PC-3 (cell line): ENCODE measurements at regions not wholly inside any gene's neighbourhood (a gene's known extent, or its start where the extent isn't known, plus 50 kb on each side); places are given as distances from the start of the nearest gene placed in this dataset.
"Not testable (repeated sequence)": the region's sequence is repeated elsewhere in the genome, so short reads cannot be mapped to it uniquely, and the experiment has no call there.

Source experiments
- ATAC-seq: fragments of 200-7000 bp; cut with Tn5 transposase; 2 replicates; pipeline ENCODE4 v1.9.1; 2020; ENCODE audit warnings: mild to moderate bottlenecking, moderate library complexity
- BruUV-seq: library from RNA; stranded (reverse); fragments of 400-500 nt; replicated peaks from 2 replicates; lab custom pipeline; 2021; lab: Mats Ljungman, UMichigan
- CTCF ChIA-PET: fragments of 300-600 bp; sonication (Branson Sonifier 250); formaldehyde crosslinking; loops from one replicate; lab custom pipeline; 2022; ENCODE audit warnings: antibody characterized with exemption; lab: Charles Lee
- POLR2A ChIA-PET: fragments of 300-600 bp; sonication (Branson Sonifier 250); formaldehyde crosslinking; loops from one replicate; lab custom pipeline; 2022; ENCODE audit warnings: antibody characterized with exemption; ENCODE audit not compliant: unreplicated experiment; lab: Charles Lee
- DNase-seq: peaks from one replicate; pipeline ENCODE4 v3.0.0-alpha.2; 2015
- H2AFZ ChIP-seq: fragments of 300-600 bp; sonication (generic); 2 replicates; pipeline ENCODE4 v1.6.0; 2016; ENCODE audit warnings: antibody characterized with exemption, low read length
- H3F3A ChIP-seq: fragments of 300-600 bp; sonication (generic); one replicate; pipeline ENCODE4 v1.6.0; 2017; ENCODE audit warnings: antibody characterized with exemption, low read length, control low read depth, mild to moderate bottlenecking; ENCODE audit not compliant: unreplicated experiment
- H3K27ac ChIP-seq: fragments of 300-600 bp; sonication (generic); 2 replicates; pipeline ENCODE4 v1.5.1; 2016; ENCODE audit warnings: mild to moderate bottlenecking, low read length
- H3K27me3 ChIP-seq: fragments of 300-600 bp; sonication (generic); 2 replicates; pipeline ENCODE4 v1.6.1; 2016; ENCODE audit warnings: low read length, mixed read lengths
- H3K36me3 ChIP-seq: fragments of 300-600 bp; sonication (generic); 2 replicates; pipeline ENCODE4 v1.6.1; 2016; ENCODE audit warnings: low read depth, mixed run types, low read length, mixed read lengths
- H3K4me1 ChIP-seq: fragments of 300-600 bp; sonication (generic); 2 replicates; pipeline ENCODE4 v1.5.1; 2016; ENCODE audit warnings: low read length; ENCODE audit not compliant: insufficient read depth
- H3K4me2 ChIP-seq: fragments of 300-600 bp; sonication (generic); 2 replicates; pipeline ENCODE4 v1.6.0; 2016; ENCODE audit warnings: low read length
- H3K4me3 ChIP-seq: fragments of 300-600 bp; sonication (generic); 2 replicates; pipeline ENCODE4 v1.5.1; 2016; ENCODE audit warnings: mild to moderate bottlenecking, low read length, mixed read lengths
- H3K79me2 ChIP-seq: fragments of 300-600 bp; sonication (generic); 2 replicates; pipeline ENCODE4 v1.6.1; 2017; ENCODE audit warnings: low read length, mixed read lengths
- H3K9ac ChIP-seq: fragments of 300-600 bp; sonication (generic); 2 replicates; pipeline ENCODE4 v1.6.0; 2016; ENCODE audit warnings: mild to moderate bottlenecking, low read length
- H3K9me2 ChIP-seq: fragments of 300-600 bp; sonication (generic); replicated peaks from 2 replicates; pipeline ENCODE4 v1.6.1; 2016; ENCODE audit warnings: mixed run types, low read length, mixed read lengths
- H3K9me3 ChIP-seq: fragments of 300-600 bp; sonication (generic); 2 replicates; pipeline ENCODE4 v1.6.1; 2016; ENCODE audit warnings: low read length, mixed read lengths
- H4K20me1 ChIP-seq: fragments of 300-600 bp; sonication (generic); 2 replicates; pipeline ENCODE4 v1.6.1; 2016; ENCODE audit warnings: low read length, mixed read lengths
- EZH2 ChIP-seq: fragments of 300-600 bp; sonication (generic); IDR thresholded peaks from one replicate; pipeline ENCODE4 v1.6.1; 2017; ENCODE audit warnings: antibody characterized with exemption, mild to moderate bottlenecking, low read length; ENCODE audit not compliant: unreplicated experiment
- EZH2phosphoT487 ChIP-seq: fragments of 300-600 bp; sonication (generic); IDR thresholded peaks from 2 replicates; pipeline ENCODE4 v1.6.1; 2018; ENCODE audit warnings: mild to moderate bottlenecking, antibody characterized with exemption, low read length, borderline replicate concordance
- intact Hi-C: fragments of 100-400 bp; cut with micrococcal nuclease; formaldehyde crosslinking; loops from 2 replicates; pipeline ENCODE4 v1.9.0; 2023
- TF ChIP-seq, protein P1 (sequence below): fragments of 300-600 bp; sonication (generic); conservative IDR thresholded peaks from 2 replicates; pipeline ENCODE4 v1.5.1; 2017; ENCODE audit warnings: antibody characterized with exemption, low read depth, mild to moderate bottlenecking, low read length

DNA sequence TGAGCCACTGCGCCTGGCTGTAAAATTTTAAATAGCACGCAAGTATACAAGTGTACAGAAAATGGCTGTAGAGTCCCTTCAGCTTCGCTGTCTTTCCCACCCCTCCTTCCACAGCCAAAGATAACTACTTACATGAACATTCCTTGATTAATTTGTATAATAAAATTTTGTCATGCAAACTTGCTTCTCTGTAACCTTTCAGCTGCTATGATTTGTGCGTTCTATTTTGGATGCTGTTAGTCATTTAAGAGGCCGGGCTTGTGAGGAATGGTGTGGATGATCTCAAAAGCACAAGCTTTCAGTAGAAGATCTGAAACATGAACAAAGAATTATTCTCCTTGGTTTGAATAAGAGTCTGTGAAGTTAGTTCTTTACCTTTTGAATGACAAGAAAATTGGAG is 115.0 kb upstream of the TLE1 start:
- ATAC-seq (no peak), DNase-seq (no peak)
- no peak overlapping the region for H3K9ac ChIP-seq
- POLR2A ChIA-PET: no interaction called here
- CTCF ChIA-PET: no interaction called here
- no peaks in the 10 kb centered on the region for H3K9me2 ChIP-seq
- no peaks in the 10 kb centered on the region for H3K9me3 ChIP-seq
- no peak overlapping the region for H2AFZ ChIP-seq
- H3K4me3 ChIP-seq: no peak overlapping the region
- BruUV-seq: no TSS peak
- no peak overlapping the region for H3K27ac ChIP-seq
- no peaks in the 10 kb centered on the region for H3K79me2 ChIP-seq
- H3K36me3 ChIP-seq: no peaks in the 10 kb centered on the region
- no peaks in the 10 kb centered on the region for H4K20me1 ChIP-seq
- TF ChIP-seq EZH2phosphoT487: no peak
- TF ChIP-seq, protein P1, sequence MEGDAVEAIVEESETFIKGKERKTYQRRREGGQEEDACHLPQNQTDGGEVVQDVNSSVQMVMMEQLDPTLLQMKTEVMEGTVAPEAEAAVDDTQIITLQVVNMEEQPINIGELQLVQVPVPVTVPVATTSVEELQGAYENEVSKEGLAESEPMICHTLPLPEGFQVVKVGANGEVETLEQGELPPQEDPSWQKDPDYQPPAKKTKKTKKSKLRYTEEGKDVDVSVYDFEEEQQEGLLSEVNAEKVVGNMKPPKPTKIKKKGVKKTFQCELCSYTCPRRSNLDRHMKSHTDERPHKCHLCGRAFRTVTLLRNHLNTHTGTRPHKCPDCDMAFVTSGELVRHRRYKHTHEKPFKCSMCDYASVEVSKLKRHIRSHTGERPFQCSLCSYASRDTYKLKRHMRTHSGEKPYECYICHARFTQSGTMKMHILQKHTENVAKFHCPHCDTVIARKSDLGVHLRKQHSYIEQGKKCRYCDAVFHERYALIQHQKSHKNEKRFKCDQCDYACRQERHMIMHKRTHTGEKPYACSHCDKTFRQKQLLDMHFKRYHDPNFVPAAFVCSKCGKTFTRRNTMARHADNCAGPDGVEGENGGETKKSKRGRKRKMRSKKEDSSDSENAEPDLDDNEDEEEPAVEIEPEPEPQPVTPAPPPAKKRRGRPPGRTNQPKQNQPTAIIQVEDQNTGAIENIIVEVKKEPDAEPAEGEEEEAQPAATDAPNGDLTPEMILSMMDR: no peak
- no peak for TF ChIP-seq EZH2
- intact Hi-C loops: no loop called here
- H3K4me1 ChIP-seq: no peaks in the 10 kb centered on the region
- H3K27me3 ChIP-seq: no peaks in the 10 kb centered on the region
- no peak overlapping the region for H3K4me2 ChIP-seq
- H3F3A ChIP-seq: no peaks in the 10 kb centered on the region

- H4K20me1 ChIP-seq, BruUV-seq, H3F3A ChIP-seq, H3K9me3 ChIP-seq, H2AFZ ChIP-seq, H3K4me3 ChIP-seq, H3K4me2 ChIP-seq, CTCF ChIA-PET, POLR2A ChIA-PET, H3K36me3 ChIP-seq, H3K27me3 ChIP-seq, ATAC-seq, H3K4me1 ChIP-seq, DNase-seq, H3K9me2 ChIP-seq, intact Hi-C loops, H3K9ac ChIP-seq, H3K27ac ChIP-seq, H3K79me2 ChIP-seq: not testable (repeated sequence)
These were observed 116.5 kb upstream of the SPATA31D4 start for GRCh38 chr9:81811688-81812087.

DNA sequence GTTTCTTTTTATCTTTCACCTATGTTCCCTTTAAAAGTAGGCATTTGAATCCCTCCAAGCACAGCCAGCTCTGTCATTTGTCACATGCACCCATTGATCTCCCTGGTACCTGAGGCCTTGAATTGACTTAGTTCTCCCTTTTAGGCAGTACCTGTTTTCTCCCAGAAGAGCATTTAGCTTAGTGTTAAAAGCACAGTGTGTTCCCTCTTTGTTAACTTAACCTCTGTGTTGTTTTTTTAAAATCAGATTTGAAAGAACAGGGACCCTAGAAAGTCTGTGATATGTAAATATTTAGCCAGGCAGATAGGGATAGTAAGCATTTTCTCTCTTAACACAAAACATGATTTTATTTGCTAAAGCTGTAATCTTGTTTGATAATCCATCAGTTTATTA is 113.8 kb upstream of the SPATA31D4 start:
- Histone ChIP-seq H3K36me3 (no peaks in the 10 kb centered on the region), H3K9me2 (no peaks in the 10 kb centered on the region), H3K79me2 (no peaks in the 10 kb centered on the region), H3K9ac (no peak overlapping the region), H3K27me3 (no peaks in the 10 kb centered on the region), H3K4me2 (no peak overlapping the region), H3K27ac (no peak overlapping the region), H4K20me1 (no peaks in the 10 kb centered on the region), H3K9me3 (no peaks in the 10 kb centered on the region), H3F3A (no peaks in the 10 kb centered on the region), H2AFZ (no peak overlapping the region), H3K4me1 (no peaks in the 10 kb centered on the region), H3K4me3 (no peak overlapping the region)
- no peak for DNase-seq
- intact Hi-C loops: no loop called here
- ChIA-PET POLR2A (no interaction called here), CTCF (no interaction called here)
- no TSS peak for BruUV-seq
- TF ChIP-seq EZH2phosphoT487 (no peak), EZH2 (no peak)
- TF ChIP-seq, protein P1: no peak
- ATAC-seq: no peak
